WTC11 (cell line): ENCODE measurements at regions not wholly inside any gene's neighbourhood (a gene's known extent, or its start where the extent isn't known, plus 50 kb on each side); places are given as distances from the start of the nearest gene placed in this dataset.

Experiments used
- CTCF ChIP-seq: fragments of 200-600 bp; IDR thresholded peaks from 2 replicates; pipeline ENCODE4 v1.8.0; 2022; ENCODE audit warnings: antibody characterized with exemption
- E2F1 ChIP-seq: sonication (generic); formaldehyde crosslinking; IDR thresholded peaks from 2 replicates; pipeline ENCODE4 v1.8.0; 2022; ENCODE audit warnings: mild to moderate bottlenecking, missing genetic modification reagents
- EMX1 ChIP-seq: fragments of 250-450 bp; sonication (Bioruptor Pico); IDR thresholded peaks from 2 replicates; pipeline ENCODE4 v1.8.0; 2021; ENCODE audit warnings: mild to moderate bottlenecking
- ERG ChIP-seq: fragments of 250-450 bp; sonication (Bioruptor Pico); IDR thresholded peaks from 2 replicates; pipeline ENCODE4 v1.8.0; 2021; ENCODE audit warnings: mild to moderate bottlenecking
- ESRRA ChIP-seq: sonication (generic); formaldehyde crosslinking; IDR thresholded peaks from 2 replicates; pipeline ENCODE4 v1.8.1; 2022; ENCODE audit warnings: mild to moderate bottlenecking, missing genetic modification reagents, borderline replicate concordance
- FOXJ3 ChIP-seq: sonication (generic); formaldehyde crosslinking; IDR thresholded peaks from 2 replicates; pipeline ENCODE4 v1.9.0; 2021; ENCODE audit warnings: missing genetic modification reagents, mild to moderate bottlenecking, borderline replicate concordance
- GABPB1 ChIP-seq: sonication (generic); formaldehyde crosslinking; IDR thresholded peaks from 2 replicates; pipeline ENCODE4 v1.8.1; 2023; ENCODE audit warnings: mild to moderate bottlenecking, missing genetic modification reagents
- NFE2L1 ChIP-seq: sonication (generic); formaldehyde crosslinking; IDR thresholded peaks from 2 replicates; pipeline ENCODE4 v1.8.1; 2023; ENCODE audit warnings: missing genetic modification reagents
- NFYB ChIP-seq: sonication (generic); formaldehyde crosslinking; conservative IDR thresholded peaks from 2 replicates; pipeline ENCODE4 v1.8.0; 2022; ENCODE audit warnings: low read depth, missing genetic modification reagents
- NR1H2 ChIP-seq: sonication (generic); formaldehyde crosslinking; IDR thresholded peaks from 2 replicates; pipeline ENCODE4 v1.9.0; 2021; ENCODE audit warnings: mild to moderate bottlenecking, moderate library complexity, missing genetic modification reagents

DNA sequence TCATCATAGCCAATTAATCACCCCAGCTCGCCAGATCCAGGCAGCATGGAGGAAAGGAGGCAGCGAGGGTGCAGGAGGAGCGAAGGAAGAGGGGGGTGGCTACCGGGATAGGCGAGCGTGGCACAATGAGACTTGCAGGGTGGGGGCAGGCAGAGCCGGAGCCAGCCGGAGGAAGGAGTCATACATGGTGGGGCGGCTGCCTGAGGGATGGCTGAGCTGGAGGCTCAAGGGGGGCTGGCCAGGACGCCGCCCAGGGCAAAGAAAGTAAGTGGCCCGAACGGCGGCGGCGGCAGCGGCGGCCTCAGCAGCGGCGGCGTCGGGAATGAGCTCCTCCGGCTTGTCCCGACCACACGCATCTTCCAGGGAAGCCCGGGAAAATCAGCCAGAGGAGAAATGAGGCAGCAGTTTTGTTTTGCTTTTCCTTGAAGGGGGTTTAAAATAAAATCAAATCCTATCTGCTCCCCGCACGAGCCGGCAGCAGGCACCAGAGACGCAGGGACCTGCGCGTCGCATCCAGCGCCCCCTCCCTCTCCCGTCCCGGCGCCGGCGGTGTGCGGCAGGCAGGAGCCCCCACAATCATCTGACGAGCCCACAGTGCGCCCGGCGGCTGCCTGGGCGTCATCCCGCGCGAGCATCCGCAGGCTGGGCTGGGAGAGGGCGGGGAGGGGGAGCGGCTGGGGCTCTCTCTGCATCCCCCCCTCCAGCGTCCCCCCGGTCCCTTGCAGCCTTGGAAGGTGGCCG is 263.6 kb downstream of the CTTN start:
- TF ChIP-seq NFE2L1 (CRISPR knock-in tag) = no peak
- TF ChIP-seq EMX1 = no peak
- no peak for TF ChIP-seq CTCF
- TF ChIP-seq FOXJ3 (CRISPR knock-in tag) = no peak
- no peak for TF ChIP-seq GABPB1 (CRISPR knock-in tag)
- no peak for TF ChIP-seq NR1H2 (CRISPR knock-in tag)
- TF ChIP-seq E2F1 = no peak
- TF ChIP-seq ERG (CRISPR knock-in tag) = no peak
- no peak for TF ChIP-seq NFYB (CRISPR knock-in tag)
- TF ChIP-seq ESRRA (CRISPR knock-in tag) = no peak
